ENCODE measurements at regions not wholly inside any gene's neighbourhood (a gene's known extent, or its start where the extent isn't known, plus 50 kb on each side); places are given as distances from the start of the nearest gene placed in this dataset.
"Not testable (repeated sequence)": the region's sequence is repeated elsewhere in the genome, so short reads cannot be mapped to it uniquely, and the experiment has no call there.

- H3K9ac ChIP-seq (ENCODE audit: low read length in 5 of 5) = no peak overlapping the region
- H3K9me3 ChIP-seq (ENCODE audit: control insufficient read depth in 5 of 5, low read length in 5 of 5) = peaks cover 0 to 4% (median 3%) of the 10 kb centered on the region in 5 donors
- H3K27ac ChIP-seq (ENCODE audit: low read depth, low read length) = no peak overlapping the region
- H3K36me3 ChIP-seq (ENCODE audit: control insufficient read depth in 5 of 5, insufficient read depth in 5 of 5, low read length in 5 of 5) = no peaks in the 10 kb centered on the region
- no peaks in the 10 kb centered on the region for H3K27me3 ChIP-seq (ENCODE audit: control insufficient read depth in 5 of 5, insufficient read depth in 4 of 5, low read length in 5 of 5)
- H3K4me3 ChIP-seq (ENCODE audit: low read depth in 1 of 5, low read length in 5 of 5) = no peak overlapping the region
- H3K4me1 ChIP-seq (ENCODE audit: control insufficient read depth in 5 of 5, insufficient read depth in 5 of 5, low read length in 5 of 5) = peaks cover 3 to 30% (median 24%) of the 10 kb centered on the region in 5 donors
Measured at GRCh38 chr17:77341069-77341541, 200.3 kb downstream of the SEC14L1 start.

GRCh38 chr17:77342656-77342990 lies 201.9 kb downstream of the SEC14L1 start:
- H3K4me3 ChIP-seq (ENCODE audit: low read depth in 1 of 5, low read length in 5 of 5); H3K36me3 ChIP-seq (ENCODE audit: control insufficient read depth in 5 of 5, insufficient read depth in 5 of 5, low read length in 5 of 5); H3K27me3 ChIP-seq (ENCODE audit: control insufficient read depth in 5 of 5, insufficient read depth in 4 of 5, low read length in 5 of 5); H3K9me3 ChIP-seq (ENCODE audit: control insufficient read depth in 5 of 5, low read length in 5 of 5); H3K9ac ChIP-seq (ENCODE audit: low read length in 5 of 5); H3K27ac ChIP-seq (ENCODE audit: low read depth, low read length): not testable (repeated sequence)
- peaks cover 3 to 30% (median 24%) of the 10 kb centered on the region in 5 donors for H3K4me1 ChIP-seq (ENCODE audit: control insufficient read depth in 5 of 5, insufficient read depth in 5 of 5, low read length in 5 of 5)

- Histone ChIP-seq H3K9me3 (ENCODE audit: control insufficient read depth in 5 of 5, low read length in 5 of 5) (no peaks in the 10 kb centered on the region), H3K4me3 (ENCODE audit: low read depth in 1 of 5, low read length in 5 of 5) (no peak overlapping the region), H3K4me1 (ENCODE audit: control insufficient read depth in 5 of 5, insufficient read depth in 5 of 5, low read length in 5 of 5) (peaks cover 3 to 30% (median 24%) of the 10 kb centered on the region in 5 donors), H3K9ac (ENCODE audit: low read length in 5 of 5) (no peak overlapping the region), H3K27ac (ENCODE audit: low read depth, low read length) (no peak overlapping the region), H3K36me3 (ENCODE audit: control insufficient read depth in 5 of 5, insufficient read depth in 5 of 5, low read length in 5 of 5) (no peaks in the 10 kb centered on the region), H3K27me3 (ENCODE audit: control insufficient read depth in 5 of 5, insufficient read depth in 4 of 5, low read length in 5 of 5) (no peaks in the 10 kb centered on the region)
Measured at GRCh38 chr17:77343031-77343800, 202.4 kb downstream of the SEC14L1 start.

- no peak overlapping the region for H3K27ac ChIP-seq (ENCODE audit: low read depth, low read length)
- H3K36me3 ChIP-seq (ENCODE audit: control insufficient read depth in 5 of 5, insufficient read depth in 5 of 5, low read length in 5 of 5) = no peaks in the 10 kb centered on the region
- H3K4me3 ChIP-seq (ENCODE audit: low read depth in 1 of 5, low read length in 5 of 5) = no peak overlapping the region
- H3K9ac ChIP-seq (ENCODE audit: low read length in 5 of 5) = no peak overlapping the region
- H3K4me1 ChIP-seq (ENCODE audit: control insufficient read depth in 5 of 5, insufficient read depth in 5 of 5, low read length in 5 of 5) = peaks cover 3 to 30% (median 24%) of the 10 kb centered on the region in 5 donors
- no peaks in the 10 kb centered on the region for H3K27me3 ChIP-seq (ENCODE audit: control insufficient read depth in 5 of 5, insufficient read depth in 4 of 5, low read length in 5 of 5)
- no peaks in the 10 kb centered on the region for H3K9me3 ChIP-seq (ENCODE audit: control insufficient read depth in 5 of 5, low read length in 5 of 5)
Measured at GRCh38 chr17:77344038-77344437, 203.3 kb downstream of the SEC14L1 start.

- Histone ChIP-seq H3K36me3 (ENCODE audit: control insufficient read depth in 5 of 5, insufficient read depth in 5 of 5, low read length in 5 of 5) (no peaks in the 10 kb centered on the region), H3K27ac (ENCODE audit: low read depth, low read length) (no peak overlapping the region), H3K9me3 (ENCODE audit: control insufficient read depth in 5 of 5, low read length in 5 of 5) (no peaks in the 10 kb centered on the region), H3K9ac (ENCODE audit: low read length in 5 of 5) (peak overlapping the region in 1 of 5 donors; percentile 7), H3K27me3 (ENCODE audit: control insufficient read depth in 5 of 5, insufficient read depth in 4 of 5, low read length in 5 of 5) (no peaks in the 10 kb centered on the region), H3K4me1 (ENCODE audit: control insufficient read depth in 5 of 5, insufficient read depth in 5 of 5, low read length in 5 of 5) (peaks cover 5 to 36% (median 27%) of the 10 kb centered on the region in 5 donors), H3K4me3 (ENCODE audit: low read depth in 1 of 5, low read length in 5 of 5) (no peak overlapping the region)
Measured at GRCh38 chr17:77345260-77345910, 204.6 kb downstream of the SEC14L1 start.

- H3K36me3 ChIP-seq (ENCODE audit: control insufficient read depth in 5 of 5, insufficient read depth in 5 of 5, low read length in 5 of 5) = no peaks in the 10 kb centered on the region
- no peak overlapping the region for H3K27ac ChIP-seq (ENCODE audit: low read depth, low read length)
- no peaks in the 10 kb centered on the region for H3K9me3 ChIP-seq (ENCODE audit: control insufficient read depth in 5 of 5, low read length in 5 of 5)
- no peaks in the 10 kb centered on the region for H3K27me3 ChIP-seq (ENCODE audit: control insufficient read depth in 5 of 5, insufficient read depth in 4 of 5, low read length in 5 of 5)
- no peak overlapping the region for H3K9ac ChIP-seq (ENCODE audit: low read length in 5 of 5)
- peaks cover 11 to 44% (median 31%) of the 10 kb centered on the region in 5 donors for H3K4me1 ChIP-seq (ENCODE audit: control insufficient read depth in 5 of 5, insufficient read depth in 5 of 5, low read length in 5 of 5)
- no peak overlapping the region for H3K4me3 ChIP-seq (ENCODE audit: low read depth in 1 of 5, low read length in 5 of 5)
Measured at GRCh38 chr17:77346765-77347164, 206.0 kb downstream of the SEC14L1 start.

GRCh38 chr17:77347544-77347943 lies 206.8 kb downstream of the SEC14L1 start:
- H3K4me3 ChIP-seq (ENCODE audit: low read depth in 1 of 5, low read length in 5 of 5) = no peak overlapping the region
- no peak overlapping the region for H3K9ac ChIP-seq (ENCODE audit: low read length in 5 of 5)
- H3K27ac ChIP-seq (ENCODE audit: low read depth, low read length) = no peak overlapping the region
- no peaks in the 10 kb centered on the region for H3K36me3 ChIP-seq (ENCODE audit: control insufficient read depth in 5 of 5, insufficient read depth in 5 of 5, low read length in 5 of 5)
- H3K4me1 ChIP-seq (ENCODE audit: control insufficient read depth in 5 of 5, insufficient read depth in 5 of 5, low read length in 5 of 5) = peaks cover 11 to 40% (median 31%) of the 10 kb centered on the region in 5 donors
- no peaks in the 10 kb centered on the region for H3K27me3 ChIP-seq (ENCODE audit: control insufficient read depth in 5 of 5, insufficient read depth in 4 of 5, low read length in 5 of 5)
- H3K9me3 ChIP-seq (ENCODE audit: control insufficient read depth in 5 of 5, low read length in 5 of 5) = no peaks in the 10 kb centered on the region

- Histone ChIP-seq H3K27me3 (ENCODE audit: control insufficient read depth in 5 of 5, insufficient read depth in 4 of 5, low read length in 5 of 5) (no peaks in the 10 kb centered on the region), H3K9me3 (ENCODE audit: control insufficient read depth in 5 of 5, low read length in 5 of 5) (no peaks in the 10 kb centered on the region), H3K9ac (ENCODE audit: low read length in 5 of 5) (no peak overlapping the region), H3K4me1 (ENCODE audit: control insufficient read depth in 5 of 5, insufficient read depth in 5 of 5, low read length in 5 of 5) (peaks cover 11 to 40% (median 39%) of the 10 kb centered on the region in 5 donors), H3K36me3 (ENCODE audit: control insufficient read depth in 5 of 5, insufficient read depth in 5 of 5, low read length in 5 of 5) (no peaks in the 10 kb centered on the region), H3K27ac (ENCODE audit: low read depth, low read length) (no peak overlapping the region), H3K4me3 (ENCODE audit: low read depth in 1 of 5, low read length in 5 of 5) (no peak overlapping the region)
Measured at GRCh38 chr17:77349976-77350830, 209.4 kb downstream of the SEC14L1 start.

- H3K36me3 ChIP-seq (ENCODE audit: control insufficient read depth in 5 of 5, insufficient read depth in 5 of 5, low read length in 5 of 5) = no peaks in the 10 kb centered on the region
- H3K9me3 ChIP-seq (ENCODE audit: control insufficient read depth in 5 of 5, low read length in 5 of 5) = no peaks in the 10 kb centered on the region
- H3K4me1 ChIP-seq (ENCODE audit: control insufficient read depth in 5 of 5, insufficient read depth in 5 of 5, low read length in 5 of 5) = peaks cover 8 to 39% (median 34%) of the 10 kb centered on the region in 5 donors
- H3K4me3 ChIP-seq (ENCODE audit: low read depth in 1 of 5, low read length in 5 of 5) = no peak overlapping the region
- H3K9ac ChIP-seq (ENCODE audit: low read length in 5 of 5) = no peak overlapping the region
- H3K27ac ChIP-seq (ENCODE audit: low read depth, low read length) = no peak overlapping the region
- H3K27me3 ChIP-seq (ENCODE audit: control insufficient read depth in 5 of 5, insufficient read depth in 4 of 5, low read length in 5 of 5) = no peaks in the 10 kb centered on the region
Measured at GRCh38 chr17:77352441-77352840, 211.7 kb downstream of the SEC14L1 start.
